Nephron (organoid): ENCODE measurements at regions not wholly inside any gene's neighbourhood (a gene's known extent, or its start where the extent isn't known, plus 50 kb on each side); places are given as distances from the start of the nearest gene placed in this dataset.

Experiments
- H3K27ac Mint-ChIP-seq, 3 experiments: 2 replicates each; pipeline ENCODE4 v1.8.0; 2020; ENCODE audit warnings: mixed read lengths in 3 of 3, mild to moderate bottlenecking in 2 of 3, moderate library complexity in 1 of 3
- H3K27me3 Mint-ChIP-seq: 2 replicates; pipeline ENCODE4 v1.8.0; 2021; ENCODE audit warnings: low read depth, mild to moderate bottlenecking, moderate library complexity, mixed read lengths
- H3K36me3 Mint-ChIP-seq: 2 replicates; pipeline ENCODE4 v1.8.0; 2020; ENCODE audit warnings: low read depth, mixed read lengths
- H3K4me1 Mint-ChIP-seq: 2 replicates; pipeline ENCODE4 v1.8.0; 2020; ENCODE audit warnings: mixed read lengths
- H3K4me3 Mint-ChIP-seq, 3 experiments: 2 replicates each; pipeline ENCODE4 v1.8.0; 2020; ENCODE audit warnings: mild to moderate bottlenecking in 3 of 3, mixed read lengths in 3 of 3, moderate library complexity in 2 of 3
- H3K9me3 Mint-ChIP-seq: 2 replicates; pipeline ENCODE4 v1.8.0; 2020; ENCODE audit warnings: mixed read lengths
- TF ChIP-seq, protein P1 (sequence below), 3 experiments: fragments of 200-600 bp; sonication (generic); IDR thresholded peaks; one replicate each; pipeline ENCODE4 v1.5.0; 2021; ENCODE audit warnings: antibody characterized with exemption in 3 of 3; ENCODE audit not compliant: unreplicated experiment in 3 of 3

DNA sequence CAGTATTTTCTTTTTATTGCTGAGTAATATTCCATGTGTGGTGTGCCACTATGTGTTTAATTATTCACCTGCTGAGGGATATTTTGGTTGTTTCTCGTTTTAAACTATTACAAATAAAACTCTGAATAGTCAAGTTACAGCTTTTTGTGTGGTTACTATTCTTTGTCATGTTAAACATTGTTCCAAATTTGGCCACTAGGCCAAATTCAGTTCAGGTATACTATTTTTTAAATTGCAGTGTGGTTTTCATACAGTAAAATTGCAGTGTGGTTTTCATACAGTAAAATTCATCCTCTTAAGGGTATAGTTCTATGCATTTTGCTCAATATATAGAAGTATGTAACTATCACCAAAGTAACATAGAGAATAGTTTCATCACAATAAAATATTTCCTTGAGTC is 97.4 kb upstream of the FAM3C start:
- H3K4me1 Mint-ChIP-seq = no peaks in the 10 kb centered on the region
- H3K27ac Mint-ChIP-seq = no peak overlapping the region
- no peak overlapping the region for H3K4me3 Mint-ChIP-seq
- no peaks in the 10 kb centered on the region for H3K27me3 Mint-ChIP-seq
- no peaks in the 10 kb centered on the region for H3K36me3 Mint-ChIP-seq
- peaks cover 14% of the 10 kb centered on the region for H3K9me3 Mint-ChIP-seq
- TF ChIP-seq, protein P1, sequence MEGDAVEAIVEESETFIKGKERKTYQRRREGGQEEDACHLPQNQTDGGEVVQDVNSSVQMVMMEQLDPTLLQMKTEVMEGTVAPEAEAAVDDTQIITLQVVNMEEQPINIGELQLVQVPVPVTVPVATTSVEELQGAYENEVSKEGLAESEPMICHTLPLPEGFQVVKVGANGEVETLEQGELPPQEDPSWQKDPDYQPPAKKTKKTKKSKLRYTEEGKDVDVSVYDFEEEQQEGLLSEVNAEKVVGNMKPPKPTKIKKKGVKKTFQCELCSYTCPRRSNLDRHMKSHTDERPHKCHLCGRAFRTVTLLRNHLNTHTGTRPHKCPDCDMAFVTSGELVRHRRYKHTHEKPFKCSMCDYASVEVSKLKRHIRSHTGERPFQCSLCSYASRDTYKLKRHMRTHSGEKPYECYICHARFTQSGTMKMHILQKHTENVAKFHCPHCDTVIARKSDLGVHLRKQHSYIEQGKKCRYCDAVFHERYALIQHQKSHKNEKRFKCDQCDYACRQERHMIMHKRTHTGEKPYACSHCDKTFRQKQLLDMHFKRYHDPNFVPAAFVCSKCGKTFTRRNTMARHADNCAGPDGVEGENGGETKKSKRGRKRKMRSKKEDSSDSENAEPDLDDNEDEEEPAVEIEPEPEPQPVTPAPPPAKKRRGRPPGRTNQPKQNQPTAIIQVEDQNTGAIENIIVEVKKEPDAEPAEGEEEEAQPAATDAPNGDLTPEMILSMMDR (IDR thresholded peaks at IDR 0.05; ENCODE audit: unreplicated experiment in 3 of 3) = no peak

DNA sequence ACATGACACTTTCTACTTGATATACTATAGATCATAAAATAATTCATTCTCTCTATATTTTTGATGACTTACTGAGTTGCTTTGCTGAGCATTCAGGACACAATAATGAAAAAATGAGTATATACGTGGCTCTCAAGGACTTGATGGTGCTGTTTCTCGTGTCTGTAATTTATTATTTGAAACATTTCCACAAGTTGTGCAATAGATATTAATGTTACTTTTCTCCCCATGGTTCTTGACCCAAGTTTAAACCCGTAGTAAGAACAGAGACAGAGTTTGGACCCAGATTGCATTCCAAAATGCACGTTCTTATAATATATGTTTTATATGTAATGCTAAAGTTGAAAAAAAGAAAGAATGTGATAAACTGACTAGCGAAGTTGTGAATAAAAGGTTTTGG is 94.2 kb upstream of the FAM3C start:
- Mint-ChIP-seq H3K27ac (no peak overlapping the region), H3K27me3 (no peaks in the 10 kb centered on the region), H3K36me3 (no peaks in the 10 kb centered on the region), H3K9me3 (no peaks in the 10 kb centered on the region), H3K4me3 (no peak overlapping the region), H3K4me1 (peaks cover 3% of the 10 kb centered on the region)
- TF ChIP-seq, protein P1 (IDR thresholded peaks at IDR 0.05; ENCODE audit: unreplicated experiment in 3 of 3) = no peak

DNA sequence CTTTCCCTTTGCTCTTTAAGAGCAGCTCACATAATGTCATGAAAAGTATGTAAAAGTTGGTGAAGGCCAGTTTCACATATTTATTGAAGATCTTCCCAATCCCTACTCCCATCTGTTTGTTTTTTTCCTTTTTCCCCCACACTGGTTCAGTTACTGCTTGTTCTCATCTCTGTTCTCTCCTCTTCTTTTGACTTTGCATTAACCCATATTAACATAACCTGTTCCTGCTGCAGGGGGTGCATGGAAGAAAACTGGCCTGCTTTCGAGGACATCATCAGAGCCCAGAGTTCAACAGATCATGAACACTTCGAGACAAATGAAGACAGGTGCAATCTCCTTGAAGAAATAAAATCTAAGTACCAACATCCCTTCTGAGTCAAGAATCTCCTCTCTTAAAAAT is 93.3 kb upstream of the FAM3C start:
- Mint-ChIP-seq H3K4me1 (peaks cover 5% of the 10 kb centered on the region), H3K4me3 (no peak overlapping the region), H3K27ac (no peak overlapping the region), H3K9me3 (no peaks in the 10 kb centered on the region), H3K27me3 (no peaks in the 10 kb centered on the region), H3K36me3 (no peaks in the 10 kb centered on the region)
- TF ChIP-seq, protein P1 (IDR thresholded peaks at IDR 0.05; ENCODE audit: unreplicated experiment in 3 of 3) = no peak

DNA sequence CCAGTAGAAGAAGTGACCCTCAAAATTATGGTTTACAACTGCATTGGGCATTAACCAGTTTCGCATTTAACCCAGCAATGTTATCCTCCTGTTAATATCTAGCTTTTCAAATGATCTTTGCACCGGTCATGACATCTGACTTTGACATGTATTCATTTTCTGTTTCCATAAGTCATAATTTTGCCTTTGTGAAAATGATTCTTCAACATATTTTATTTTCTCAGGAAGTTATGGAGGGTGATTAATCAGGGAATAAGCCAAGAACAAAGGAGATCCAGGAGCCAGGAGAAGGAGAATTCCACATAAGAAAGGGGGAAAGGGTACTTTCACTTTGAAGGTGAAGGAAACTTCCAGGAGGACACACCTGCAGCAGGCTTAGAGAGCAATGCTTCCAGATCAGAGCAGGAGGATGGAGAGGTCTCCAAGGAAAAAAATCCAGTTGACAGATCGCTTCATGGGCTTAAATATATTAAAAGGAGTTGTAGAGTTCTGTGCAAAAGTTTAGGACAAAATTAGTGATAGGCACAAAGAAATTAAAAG is 92.1 kb upstream of the FAM3C start:
- H3K4me3 Mint-ChIP-seq = no peak overlapping the region
- no peaks in the 10 kb centered on the region for H3K36me3 Mint-ChIP-seq
- H3K4me1 Mint-ChIP-seq = peaks cover 5% of the 10 kb centered on the region
- no peaks in the 10 kb centered on the region for H3K9me3 Mint-ChIP-seq
- TF ChIP-seq, protein P1 (IDR thresholded peaks at IDR 0.05; ENCODE audit: unreplicated experiment in 3 of 3) = no peak
- H3K27me3 Mint-ChIP-seq = no peaks in the 10 kb centered on the region
- H3K27ac Mint-ChIP-seq = no peak overlapping the region

DNA sequence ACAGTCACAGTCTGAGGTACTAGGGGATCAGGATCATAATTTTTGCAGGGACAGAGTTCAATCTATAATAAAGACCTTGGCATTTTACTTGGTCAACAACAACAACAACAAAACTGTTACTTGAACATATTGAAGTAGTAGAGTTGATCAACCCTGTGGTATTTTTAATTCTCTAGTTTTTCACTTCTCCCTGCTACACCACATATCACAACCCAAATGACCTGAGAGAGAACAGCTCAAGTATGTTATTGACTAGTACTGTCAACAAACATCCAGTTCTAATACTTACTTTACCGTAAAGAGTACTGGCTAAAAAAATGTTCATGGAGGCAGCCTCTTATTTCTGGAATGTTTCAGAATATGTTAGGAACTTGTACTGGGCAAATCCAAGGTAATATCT is 90.5 kb upstream of the FAM3C start:
- Mint-ChIP-seq H3K27ac (no peak overlapping the region), H3K27me3 (no peaks in the 10 kb centered on the region), H3K4me3 (no peak overlapping the region), H3K4me1 (peaks cover 5% of the 10 kb centered on the region), H3K36me3 (no peaks in the 10 kb centered on the region), H3K9me3 (no peaks in the 10 kb centered on the region)
- TF ChIP-seq, protein P1 (IDR thresholded peaks at IDR 0.05; ENCODE audit: unreplicated experiment in 3 of 3) = no peak

DNA sequence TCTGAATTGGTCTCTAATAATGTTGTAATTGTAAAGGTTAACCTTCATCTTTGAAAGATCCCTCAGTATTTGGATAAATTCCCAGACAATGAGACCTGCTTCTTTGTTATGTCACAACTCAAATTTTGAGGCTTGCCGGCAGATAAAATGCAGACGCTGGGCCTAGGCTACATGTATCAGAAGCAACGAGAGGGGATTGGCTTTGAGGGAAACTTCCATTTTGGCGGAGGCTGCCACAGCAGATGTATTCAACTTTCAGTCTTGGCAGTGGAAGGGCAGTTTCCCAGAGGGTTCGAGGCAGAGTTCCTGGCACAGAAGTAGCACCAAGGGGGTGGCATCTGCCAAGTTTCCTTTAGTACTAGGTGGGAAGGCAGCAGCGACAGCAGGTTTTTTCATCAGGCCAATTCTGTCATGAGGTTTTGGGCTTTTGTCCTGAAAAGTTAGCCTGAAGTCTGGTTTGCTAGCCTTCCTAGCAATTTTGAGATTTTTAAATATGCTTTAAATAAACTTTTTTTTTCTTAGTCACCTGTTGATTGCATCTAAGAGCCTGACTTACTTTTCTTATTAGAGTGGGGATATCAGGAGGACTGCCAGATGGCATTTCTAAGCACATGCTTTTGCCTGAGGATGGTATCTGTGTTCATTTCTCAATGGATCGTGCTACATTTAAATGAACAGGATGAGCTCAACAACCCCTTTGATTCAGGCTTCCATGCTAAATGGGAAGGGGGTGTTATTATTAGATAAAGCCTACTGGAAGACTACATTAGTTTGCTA is 89.5 kb upstream of the FAM3C start:
- Mint-ChIP-seq H3K4me1 (peaks cover 8% of the 10 kb centered on the region), H3K9me3 (no peaks in the 10 kb centered on the region), H3K4me3 (no peak overlapping the region), H3K36me3 (no peaks in the 10 kb centered on the region), H3K27me3 (no peaks in the 10 kb centered on the region), H3K27ac (peak overlapping the region in 1 of 3 experiments; percentile 23)
- TF ChIP-seq, protein P1 (IDR thresholded peaks at IDR 0.05; ENCODE audit: unreplicated experiment in 3 of 3) = no peak
